RWPE1 (cell line): ENCODE measurements at regions not wholly inside any gene's neighbourhood (a gene's known extent, or its start where the extent isn't known, plus 50 kb on each side); places are given as distances from the start of the nearest gene placed in this dataset.

ENCODE experiments used
- CTCF ChIA-PET: fragments of 350-600 bp; sonication (Branson Sonifier 250); formaldehyde crosslinking; extraction: SDS; loops from one replicate; lab custom pipeline; 2021; lab: Yijun Ruan, JAX
- POLR2A ChIA-PET: fragments of 400-600 bp; formaldehyde crosslinking; extraction: SDS; loops from one replicate; lab custom pipeline; 2020; ENCODE audit warnings: antibody characterized with exemption; ENCODE audit not compliant: low non-redundant PET; lab: Yijun Ruan, JAX
- DNase-seq: peaks from one replicate; pipeline ENCODE4 v3.0.0; 2012; ENCODE audit warnings: low spot score
- H3K27ac ChIP-seq: fragments of 450-650 bp; 2 replicates; pipeline ENCODE4 v1.5.1; 2017
- CTCF ChIP-seq: fragments of 450-650 bp; conservative IDR thresholded peaks from 2 replicates; pipeline ENCODE4 v1.5.1; 2017; ENCODE audit warnings: low read depth, mild to moderate bottlenecking

GRCh38 chr7:26443751-26444150 is 152.1 kb downstream of the SNX10 start:
- no peak overlapping the region for H3K27ac ChIP-seq
- POLR2A ChIA-PET = no interaction called here
- CTCF ChIA-PET = interaction anchor here (0.6 to 0.7 kb wide), 3 partner anchors 61 to 213 kb away, joined by 3 to 5 read pairs (median 4); no protein-coding TSS in a partner anchor
- DNase-seq = no peak
- TF ChIP-seq CTCF = no peak

DNA sequence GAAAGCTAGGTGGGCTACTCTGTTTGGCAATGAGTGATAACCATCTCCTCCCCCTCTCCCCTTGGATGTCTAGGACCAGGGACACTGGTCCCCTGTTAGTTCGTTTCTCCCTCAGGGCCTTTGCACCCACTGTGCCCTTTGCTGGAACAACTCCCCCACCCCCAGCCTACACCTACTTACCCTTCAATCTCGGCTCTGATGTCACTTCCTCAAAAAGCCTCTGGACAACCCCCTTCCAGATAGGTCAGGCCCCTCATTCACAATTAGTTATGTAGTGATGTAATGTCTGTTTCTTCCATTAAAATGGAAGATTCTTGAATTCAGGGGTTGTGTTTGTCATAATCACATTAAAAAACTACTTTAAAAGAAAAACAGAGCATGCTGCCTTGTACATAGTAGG is 152.9 kb downstream of the SNX10 start:
- DNase-seq = no peak
- ChIA-PET CTCF (interaction anchor here (0.7 kb wide), 1 partner anchor 62 kb away, joined by 4 read pairs; no protein-coding TSS in a partner anchor), POLR2A (no interaction called here)
- TF ChIP-seq CTCF = no peak
- no peak overlapping the region for H3K27ac ChIP-seq

- no peak for TF ChIP-seq CTCF
- ChIA-PET CTCF (no interaction called here), POLR2A (no interaction called here)
- no peak overlapping the region for H3K27ac ChIP-seq
- no peak for DNase-seq
Measured at GRCh38 chr7:26447116-26447515, 155.5 kb downstream of the SNX10 start.

DNA sequence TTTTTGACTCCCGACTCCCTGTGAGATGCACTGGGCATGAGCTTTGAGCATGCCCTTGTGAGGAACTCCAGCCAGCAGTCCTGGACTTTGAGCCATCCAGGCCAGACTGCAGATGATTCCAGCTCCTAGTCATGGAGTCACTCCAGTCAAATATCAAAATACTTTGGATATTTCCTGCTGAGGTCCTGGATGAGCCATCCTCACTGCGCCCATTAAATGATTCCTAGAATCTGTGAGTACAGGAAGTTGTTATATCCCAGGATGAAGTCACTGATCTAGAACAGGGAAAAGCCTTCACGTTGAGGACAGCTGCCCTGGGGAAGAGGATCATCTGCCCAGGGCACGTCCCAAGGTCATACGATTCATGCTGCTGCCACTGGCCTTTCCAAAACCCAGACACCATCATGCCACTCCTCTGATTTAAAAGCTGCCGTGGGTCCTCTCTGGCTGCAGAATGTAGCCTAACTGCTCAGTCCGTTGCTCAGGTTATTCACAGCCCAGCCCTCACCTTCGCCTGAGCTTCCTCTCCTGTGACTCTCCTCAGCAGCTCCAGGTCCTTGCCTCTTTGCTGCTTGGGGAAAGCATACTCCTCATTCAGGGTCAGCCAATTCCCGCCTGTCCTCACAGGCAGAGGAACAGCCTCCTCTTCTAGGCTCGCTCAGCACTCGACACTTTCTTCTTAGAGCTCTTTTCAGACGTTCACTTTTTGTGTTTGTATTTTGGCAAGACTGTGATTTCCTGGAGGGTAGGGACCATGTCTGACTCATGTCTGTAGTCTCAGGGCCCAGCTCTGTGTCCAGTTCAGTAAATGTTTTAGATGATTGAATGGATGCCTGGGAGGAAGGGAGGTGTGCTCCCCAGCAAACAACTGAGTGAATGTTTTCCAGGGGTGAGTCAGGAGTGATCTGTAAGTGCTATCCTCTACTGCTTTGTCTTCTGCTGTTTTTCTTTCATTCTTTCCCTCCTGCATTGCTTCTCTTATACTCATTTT is 157.8 kb downstream of the SNX10 start:
- H3K27ac ChIP-seq = peak overlapping the region; percentile 64
- peak; percentile 52 for DNase-seq
- TF ChIP-seq CTCF = no peak
- POLR2A ChIA-PET = no interaction called here
- CTCF ChIA-PET = interaction anchor here (0.6 to 1.0 kb wide), 2 partner anchors 24 to 242 kb away, joined by 3 read pairs; no protein-coding TSS in a partner anchor

GRCh38 chr7:26451997-26452396 is 160.3 kb downstream of the SNX10 start:
- no peak overlapping the region for H3K27ac ChIP-seq
- POLR2A ChIA-PET = no interaction called here
- TF ChIP-seq CTCF = no peak
- no peak for DNase-seq
- CTCF ChIA-PET = no interaction called here

DNA sequence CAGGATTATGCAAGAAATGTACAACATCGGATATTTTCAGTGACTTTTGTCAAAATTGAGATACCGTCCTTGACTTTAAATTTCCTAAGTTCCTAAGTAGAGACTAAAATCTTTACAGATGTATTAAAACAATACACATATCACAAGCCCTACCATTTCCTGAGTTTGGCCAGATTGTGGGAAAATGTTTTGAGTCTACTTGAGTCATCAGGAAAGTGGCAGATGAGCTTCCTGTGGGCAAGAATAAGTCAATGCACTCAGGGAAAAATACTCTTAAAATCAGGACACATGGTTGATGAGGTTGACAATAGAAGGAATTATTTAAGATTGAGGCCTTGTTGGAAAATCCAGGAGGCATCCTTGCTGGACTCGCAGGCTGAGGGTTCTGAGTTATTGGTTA is 162.5 kb downstream of the SNX10 start:
- CTCF ChIA-PET = interaction anchor here (0.6 kb wide), 1 partner anchor 100 kb away, joined by 3 read pairs; no protein-coding TSS in a partner anchor
- POLR2A ChIA-PET = no interaction called here
- TF ChIP-seq CTCF = no peak
- DNase-seq = no peak
- H3K27ac ChIP-seq = no peak overlapping the region
